Smooth muscle cell (in vitro differentiated cells): ENCODE measurements at regions not wholly inside any gene's neighbourhood (a gene's known extent, or its start where the extent isn't known, plus 50 kb on each side); places are given as distances from the start of the nearest gene placed in this dataset.
A peak's percentile ranks its signal among the peaks of the same experiment; 100 is the strongest.

Experiments used
- DNase-seq: peaks from one replicate; lab custom pipeline; 2025; ENCODE audit not compliant: unreplicated experiment; lab: John Stamatoyannopoulos, UW
- H2AFZ ChIP-seq: fragments of 200-600 bp; sonication (generic); 2 replicates; pipeline ENCODE4 v1.6.0; 2016; ENCODE audit warnings: antibody characterized with exemption, low read depth, mild to moderate bottlenecking
- H3F3A ChIP-seq: fragments of 200-600 bp; sonication (generic); 2 replicates; pipeline ENCODE4 v1.6.0; 2017; ENCODE audit warnings: antibody characterized with exemption, low read depth
- H3K27ac ChIP-seq: fragments of 200-600 bp; sonication (generic); 2 replicates; pipeline ENCODE4 v1.5.1; 2016; ENCODE audit warnings: low read depth, mild to moderate bottlenecking
- H3K27me3 ChIP-seq: fragments of 200-600 bp; sonication (generic); 2 replicates; pipeline ENCODE4 v1.6.1; 2016; ENCODE audit warnings: low read depth, mild to moderate bottlenecking
- H3K36me3 ChIP-seq: fragments of 200-600 bp; sonication (generic); 2 replicates; pipeline ENCODE4 v1.5.1; 2016; ENCODE audit warnings: low read depth
- H3K4me1 ChIP-seq: fragments of 200-600 bp; sonication (generic); 2 replicates; pipeline ENCODE4 v1.5.1; 2016; ENCODE audit warnings: low read depth
- H3K4me2 ChIP-seq: fragments of 200-600 bp; sonication (generic); 2 replicates; pipeline ENCODE4 v1.6.0; 2016; ENCODE audit warnings: mild to moderate bottlenecking
- H3K4me3 ChIP-seq: fragments of 200-600 bp; sonication (generic); 2 replicates; pipeline ENCODE4 v1.5.1; 2016; ENCODE audit warnings: mild to moderate bottlenecking
- H3K79me2 ChIP-seq: fragments of 200-600 bp; sonication (generic); 2 replicates; pipeline ENCODE4 v1.6.0; 2016; ENCODE audit warnings: low read depth, mild to moderate bottlenecking
- H3K9ac ChIP-seq: fragments of 200-600 bp; sonication (generic); 2 replicates; pipeline ENCODE4 v1.6.0; 2016; ENCODE audit warnings: low read depth
- H3K9me3 ChIP-seq: fragments of 200-600 bp; sonication (generic); replicated peaks from 2 replicates; pipeline ENCODE4 v1.5.1; 2016; ENCODE audit warnings: low read depth
- H4K20me1 ChIP-seq: fragments of 200-600 bp; sonication (generic); 2 replicates; pipeline ENCODE4 v1.6.0; 2016; ENCODE audit warnings: low read depth
- CTCF ChIP-seq: fragments of 200-600 bp; sonication (generic); IDR thresholded peaks from 2 replicates; pipeline ENCODE4 v1.5.1; 2017; ENCODE audit warnings: borderline replicate concordance, mild to moderate bottlenecking, antibody characterized with exemption; ENCODE audit not compliant: insufficient read depth, poor library complexity, severe bottlenecking
- WGBS: methylation state at CpG from one replicate; pipeline ENCODE4 v1.1.7; 2016; ENCODE audit warnings: low lambda C conversion rate; 5-methylcytosine and 5-hydroxymethylcytosine counted together

GRCh38 chr1:235919833-235920441 lies 53.2 kb upstream of the LYST start:
- Histone ChIP-seq H3K4me1 (peaks cover 28% of the 10 kb centered on the region), H4K20me1 (no peaks in the 10 kb centered on the region), H3K4me2 (peak overlapping the region; percentile 27), H3K9ac (peak overlapping the region; percentile 21), H3K36me3 (no peaks in the 10 kb centered on the region), H3K27me3 (no peaks in the 10 kb centered on the region), H3K79me2 (no peaks in the 10 kb centered on the region), H3F3A (peaks cover 22% of the 10 kb centered on the region), H3K4me3 (no peak overlapping the region), H2AFZ (peak overlapping the region; percentile 22), H3K27ac (peak overlapping the region; percentile 96), H3K9me3 (no peaks in the 10 kb centered on the region)
- no peak for TF ChIP-seq CTCF
- WGBS, result 53% methylated on average over 5 of the region's 5 CpGs
- no peak for DNase-seq

- no peak for DNase-seq
- no peaks in the 10 kb centered on the region for H3K36me3 ChIP-seq
- H3F3A ChIP-seq, result peaks cover 22% of the 10 kb centered on the region
- 66% methylated on average over 12 of the region's 12 CpGs for WGBS
- H3K9ac ChIP-seq, result peak overlapping the region; percentile 2
- no peak overlapping the region for H2AFZ ChIP-seq
- H3K27me3 ChIP-seq, result no peaks in the 10 kb centered on the region
- no peak overlapping the region for H3K4me2 ChIP-seq
- H3K27ac ChIP-seq, result peak overlapping the region; percentile 96
- no peak overlapping the region for H3K4me3 ChIP-seq
- TF ChIP-seq CTCF, result no peak
- no peaks in the 10 kb centered on the region for H3K79me2 ChIP-seq
- no peaks in the 10 kb centered on the region for H3K9me3 ChIP-seq
- H3K4me1 ChIP-seq, result peaks cover 28% of the 10 kb centered on the region
- no peaks in the 10 kb centered on the region for H4K20me1 ChIP-seq
These were observed 52.6 kb upstream of the LYST start for GRCh38 chr1:235919127-235919832.

GRCh38 chr1:235918465-235918864 lies 51.8 kb upstream of the LYST start:
- no peak for TF ChIP-seq CTCF
- Histone ChIP-seq H3K4me2 (no peak overlapping the region), H3K9ac (no peak overlapping the region), H3K79me2 (no peaks in the 10 kb centered on the region), H3F3A (peaks cover 22% of the 10 kb centered on the region), H4K20me1 (no peaks in the 10 kb centered on the region), H3K4me1 (peaks cover 25% of the 10 kb centered on the region), H3K9me3 (no peaks in the 10 kb centered on the region), H3K4me3 (no peak overlapping the region), H3K27ac (peak overlapping the region; percentile 96), H3K36me3 (no peaks in the 10 kb centered on the region), H3K27me3 (no peaks in the 10 kb centered on the region), H2AFZ (no peak overlapping the region)
- 94% methylated on average over 5 of the region's 5 CpGs for WGBS
- DNase-seq, result no peak
